Cardiac septum (tissue), 1 donor: ENCODE measurements at regions not wholly inside any gene's neighbourhood (a gene's known extent, or its start where the extent isn't known, plus 50 kb on each side); places are given as distances from the start of the nearest gene placed in this dataset.
"Not testable (repeated sequence)": the region's sequence is repeated elsewhere in the genome, so short reads cannot be mapped to it uniquely, and the experiment has no call there.

Source experiments
- DNase-seq: peaks from one replicate; pipeline ENCODE4 v3.0.0-alpha.2; 2020; ENCODE audit warnings: low spot score
- intact Hi-C: fragments of 100-400 bp; cut with DNase I; formaldehyde crosslinking; loops from one replicate; pipeline ENCODE4 v1.14.0; 2022
- donor health status: DM: no; HTN: no; CAD: no.

GRCh38 chr3:159030886-159031679 lies 229.2 kb downstream of the MFSD1 start:
- no peak for DNase-seq
- intact Hi-C loops = no loop called here

DNA sequence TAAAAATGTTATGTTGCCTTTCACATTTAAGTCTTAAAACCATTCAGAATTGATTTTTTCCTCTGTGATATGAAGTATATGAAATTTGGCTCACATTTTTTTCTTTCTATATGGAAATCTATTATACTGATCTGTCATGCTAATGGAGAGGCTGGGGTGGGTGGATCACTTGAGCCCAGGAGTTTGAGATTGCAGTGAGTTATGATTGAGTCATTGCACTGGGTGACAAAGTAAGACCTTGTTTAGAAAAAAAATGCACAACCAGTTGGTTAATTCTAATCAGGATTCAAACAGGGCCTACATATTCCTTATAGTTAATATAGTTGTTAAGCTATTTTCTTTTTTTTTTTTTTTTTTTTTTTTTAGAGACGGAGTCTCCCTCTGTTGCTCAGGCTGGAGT lies 230.5 kb downstream of the MFSD1 start:
- DNase-seq = no peak
- intact Hi-C loops = no loop called here

GRCh38 chr3:159038405-159038804 lies 236.6 kb downstream of the MFSD1 start:
- intact Hi-C loops = no loop called here
- DNase-seq = no peak

- intact Hi-C loops = no loop called here
These were observed 237.4 kb downstream of the MFSD1 start for GRCh38 chr3:159039286-159039685.

DNA sequence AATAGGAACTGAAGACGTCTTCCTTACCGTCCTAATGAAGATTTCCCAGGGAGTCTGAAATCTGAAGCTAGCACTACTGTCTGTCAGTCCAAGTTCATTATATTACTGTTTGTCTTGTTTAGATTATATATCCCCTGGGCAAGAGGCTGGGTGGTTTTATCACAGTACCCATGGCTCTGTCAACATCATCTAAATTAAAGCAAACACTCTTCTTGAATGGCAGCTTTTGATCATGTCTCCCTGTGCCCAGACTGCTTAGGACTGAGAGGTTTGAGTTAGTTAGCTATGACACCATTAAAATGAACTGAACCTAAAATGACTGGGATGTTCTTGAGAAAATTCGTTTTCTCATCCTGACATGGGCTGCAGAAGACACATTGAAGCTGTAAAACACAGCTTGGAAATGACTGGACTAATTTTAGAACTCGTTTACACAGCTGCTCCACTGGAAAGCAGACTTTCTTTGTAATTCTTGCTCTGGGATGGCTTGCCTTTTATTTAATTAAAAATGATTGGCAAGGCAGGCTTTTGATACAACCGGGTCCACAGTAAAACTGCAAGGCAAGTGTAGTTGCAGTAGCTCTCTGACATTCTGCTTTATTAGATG lies 243.5 kb downstream of the MFSD1 start:
- DNase-seq = no peak
- intact Hi-C loops = no loop called here

More at GRCh38 chr3:159039286-159039685, 237.4 kb downstream of the MFSD1 start:
- no peak for DNase-seq

DNA sequence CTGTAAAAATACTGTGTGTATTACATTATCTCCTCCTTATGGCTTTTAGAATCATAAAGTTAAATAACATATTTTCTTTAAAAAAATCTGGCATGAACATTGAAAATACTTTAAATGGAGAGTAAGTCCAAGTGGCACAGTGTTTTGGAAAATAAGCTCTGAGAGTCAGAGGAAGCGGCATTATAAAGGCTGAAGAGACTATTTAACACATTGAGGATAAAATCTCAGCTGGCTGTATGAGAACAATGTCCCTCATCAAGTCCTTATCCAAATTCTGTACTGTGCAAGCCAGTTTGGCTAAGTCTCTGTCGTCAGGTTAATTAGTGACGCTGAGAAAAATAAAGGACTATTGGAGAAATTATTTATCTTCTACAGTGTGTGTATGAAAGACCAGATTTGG lies 245.5 kb downstream of the MFSD1 start:
- DNase-seq = no peak
- intact Hi-C loops = no loop called here

DNA sequence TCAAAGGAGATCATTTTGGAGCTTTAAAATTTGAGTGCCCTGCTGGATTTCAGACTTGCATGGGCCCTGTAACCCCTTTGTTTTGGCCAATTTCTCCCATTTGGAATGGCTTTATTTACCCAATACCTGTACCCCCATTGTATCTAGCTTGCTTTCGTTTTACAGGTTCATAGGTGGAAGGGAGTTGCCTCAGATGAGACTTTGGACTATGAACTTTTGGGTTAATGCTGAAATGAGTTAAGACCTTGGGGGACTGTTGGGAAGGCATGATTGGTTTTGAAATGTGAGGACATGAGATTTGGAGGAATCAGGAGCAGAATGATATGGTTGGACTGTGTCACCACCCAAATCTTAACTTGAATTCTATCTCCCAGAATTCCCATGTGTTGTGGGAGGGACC lies 250.6 kb downstream of the MFSD1 start:
- intact Hi-C loops, DNase-seq: not testable (repeated sequence)

GRCh38 chr3:159057621-159058020 lies 255.8 kb downstream of the MFSD1 start:
- no peak for DNase-seq
- intact Hi-C loops = no loop called here

DNA sequence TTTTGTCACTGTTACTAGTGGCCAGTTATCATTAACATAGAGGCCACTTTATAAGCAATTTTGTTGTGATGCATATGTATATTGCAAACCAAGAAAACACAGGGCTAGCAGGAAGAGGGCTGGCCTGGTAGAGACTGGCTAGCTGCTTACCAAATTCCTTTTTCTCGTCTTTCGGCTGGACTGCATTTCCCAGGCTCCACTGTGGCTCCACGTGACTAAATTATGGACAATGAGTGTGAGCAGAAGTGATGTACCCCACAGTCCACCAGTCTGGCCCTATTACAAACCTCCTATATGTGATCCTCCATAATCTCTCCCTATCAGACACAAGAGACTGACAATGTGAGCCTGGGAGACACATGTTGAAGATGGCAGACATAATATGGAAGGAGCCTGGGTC lies 257.0 kb downstream of the MFSD1 start:
- intact Hi-C loops = no loop called here
- DNase-seq = no peak

DNA sequence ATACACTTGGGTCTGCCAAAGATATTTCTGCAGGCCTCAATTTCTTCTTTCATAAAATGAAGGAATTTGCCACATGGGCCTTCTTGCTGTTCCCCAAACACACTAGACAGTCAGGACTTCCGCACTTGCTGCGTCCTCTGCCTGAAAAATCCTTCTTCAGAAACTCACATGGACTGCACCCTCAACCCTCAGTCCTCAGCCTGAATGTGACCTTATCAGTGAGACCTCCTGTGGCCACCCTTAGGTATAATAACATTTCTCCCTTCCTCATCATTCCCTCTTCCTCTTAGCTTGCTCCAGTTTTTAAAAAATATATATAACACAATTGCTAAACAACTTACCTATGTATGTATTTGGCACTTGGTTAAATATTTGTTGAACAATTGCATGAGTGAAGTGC lies 257.5 kb downstream of the MFSD1 start:
- DNase-seq = no peak
- intact Hi-C loops = no loop called here

- intact Hi-C loops = no loop called here
- DNase-seq = no peak
These were observed 261.0 kb downstream of the MFSD1 start for GRCh38 chr3:159062734-159063410.

- DNase-seq = no peak
- intact Hi-C loops = no loop called here
These were observed 267.2 kb downstream of the MFSD1 start, which contains the start of gene IQCJ for GRCh38 chr3:159069091-159069490. Gene IQCJ (plus strand): TSS chr3:159069319.

GRCh38 chr3:159069866-159070425 lies 268.1 kb downstream of the MFSD1 start:
- intact Hi-C loops = no loop called here
- DNase-seq = no peak

DNA sequence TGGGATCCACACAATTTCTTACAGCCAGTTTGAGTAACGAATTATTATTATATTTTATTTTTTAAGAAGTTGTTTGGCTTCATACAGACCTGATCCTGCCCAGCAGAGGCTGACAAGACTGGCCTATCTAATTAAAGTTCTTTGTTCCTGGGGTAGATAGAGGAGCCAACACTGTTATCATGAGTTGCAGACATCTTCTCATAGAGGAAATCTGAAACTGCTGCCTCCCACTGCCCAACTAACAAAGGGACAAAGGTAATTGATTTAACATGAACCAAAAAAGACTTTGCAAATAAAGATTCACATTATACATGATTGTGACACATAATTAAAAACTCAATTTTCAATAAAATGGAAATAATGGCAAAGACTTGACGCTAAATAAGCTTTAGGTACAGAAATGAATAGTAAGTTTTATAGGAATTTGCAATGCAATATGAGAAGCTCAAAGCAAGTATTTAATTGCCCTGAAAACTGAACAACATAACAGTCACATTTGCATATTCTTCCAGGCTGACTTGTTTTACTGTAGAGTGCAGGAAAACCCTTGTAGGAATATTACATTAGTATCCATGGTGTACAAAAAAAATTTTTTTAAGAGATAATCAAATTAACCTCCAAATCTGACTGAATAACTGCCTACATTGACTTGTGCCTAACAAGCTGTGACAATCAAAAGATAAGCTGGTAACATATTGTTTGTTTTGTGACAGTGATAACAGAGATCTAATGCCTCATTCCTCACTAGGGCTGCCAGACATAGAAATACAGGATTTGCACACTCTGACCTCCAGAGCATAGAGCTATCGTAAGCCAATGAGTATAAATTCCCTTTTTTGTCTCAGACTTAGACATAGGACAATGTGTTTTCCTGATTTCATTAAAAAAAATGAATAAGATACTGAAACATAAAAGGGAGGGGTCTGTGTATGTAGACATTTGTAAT lies 273.2 kb downstream of the MFSD1 start:
- DNase-seq = no peak
- intact Hi-C loops = no loop called here

DNA sequence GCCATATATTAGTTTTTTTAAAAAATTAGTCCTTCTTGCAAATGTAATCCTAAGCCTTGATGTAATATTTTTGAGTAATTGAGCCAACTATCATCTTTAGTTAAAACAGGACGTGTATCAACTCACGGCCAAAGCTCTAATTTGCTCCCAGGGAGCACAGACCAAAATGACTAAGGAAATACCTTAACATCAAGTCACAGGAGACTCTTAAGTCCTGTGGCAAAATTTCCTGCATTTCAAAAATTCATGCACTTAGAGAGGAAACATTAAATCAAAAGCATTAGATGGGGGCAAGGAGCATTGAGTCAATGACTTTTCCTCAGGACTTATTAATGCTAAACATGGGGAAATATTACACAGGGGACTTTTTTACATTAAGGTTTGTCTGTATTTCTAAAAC lies 276.0 kb downstream of the MFSD1 start:
- intact Hi-C loops = no loop called here
- no peak for DNase-seq

DNA sequence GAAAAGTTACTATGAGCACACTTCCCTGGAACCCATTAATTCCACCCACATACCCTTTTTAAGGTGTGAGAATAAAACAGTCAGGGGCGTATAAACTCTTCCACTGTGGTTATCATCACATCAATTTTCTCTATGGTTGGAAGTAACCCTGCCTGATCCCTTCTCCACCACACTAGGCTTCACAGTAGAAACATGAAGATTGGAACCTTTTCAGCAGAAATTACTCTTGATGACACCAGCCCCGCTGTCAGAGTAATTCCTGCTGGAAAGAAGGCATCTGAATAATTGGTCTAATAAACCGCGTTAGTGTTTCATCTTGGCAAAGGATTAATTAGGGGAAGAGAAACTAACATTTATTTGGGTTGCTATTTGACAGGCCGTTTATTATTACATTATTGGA lies 278.4 kb downstream of the MFSD1 start:
- intact Hi-C loops = no loop called here
- DNase-seq = no peak

DNA sequence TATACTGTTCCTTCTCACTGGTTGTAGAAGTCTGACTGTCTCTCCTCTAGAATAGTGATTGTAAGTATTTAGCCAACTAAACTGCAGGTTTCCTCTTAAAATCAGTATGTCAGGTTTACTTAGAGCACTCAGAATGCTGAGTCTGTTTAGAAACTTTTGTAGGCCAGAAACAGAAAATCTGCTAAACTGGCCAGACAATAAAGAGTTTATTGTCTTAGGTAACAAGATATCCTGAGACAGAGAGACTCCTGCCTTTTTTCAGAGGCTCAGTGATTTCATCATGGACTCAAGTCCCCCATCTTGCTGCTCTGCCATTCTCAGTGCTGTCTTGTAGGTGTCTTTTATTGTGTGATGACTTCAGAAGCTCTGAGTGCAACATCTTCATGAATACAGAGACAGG lies 279.0 kb downstream of the MFSD1 start:
- intact Hi-C loops = no loop called here

GRCh38 chr3:159082519-159082918 lies 280.7 kb downstream of the MFSD1 start:
- DNase-seq = no peak
- intact Hi-C loops = no loop called here

More for the DNA sequence above, 279.0 kb downstream of the MFSD1 start:
- no peak for DNase-seq

GRCh38 chr3:159091936-159092335 lies 290.1 kb downstream of the MFSD1 start:
- no peak for DNase-seq

More at GRCh38 chr3:159091936-159092335, 290.1 kb downstream of the MFSD1 start:
- intact Hi-C loops = no loop called here
